Activated CD4-positive, alpha-beta T cell treated with anti-CD3 and anti-CD28 coated beads, Interleukin-10, Interleukin-2, amounts not matched to agents 100 ng/mL and 50 ng/mL, durations not matched to agents 16 hours and 8 hours (primary cell): ENCODE measurements at regions not wholly inside any gene's neighbourhood (a gene's known extent, or its start where the extent isn't known, plus 50 kb on each side); places are given as distances from the start of the nearest gene placed in this dataset.
"Not testable (repeated sequence)": the region's sequence is repeated elsewhere in the genome, so short reads cannot be mapped to it uniquely, and the experiment has no call there.

ENCODE experiments used
- DNase-seq: peaks from one replicate; pipeline ENCODE4 v3.0.0-alpha.2; 2020

DNA sequence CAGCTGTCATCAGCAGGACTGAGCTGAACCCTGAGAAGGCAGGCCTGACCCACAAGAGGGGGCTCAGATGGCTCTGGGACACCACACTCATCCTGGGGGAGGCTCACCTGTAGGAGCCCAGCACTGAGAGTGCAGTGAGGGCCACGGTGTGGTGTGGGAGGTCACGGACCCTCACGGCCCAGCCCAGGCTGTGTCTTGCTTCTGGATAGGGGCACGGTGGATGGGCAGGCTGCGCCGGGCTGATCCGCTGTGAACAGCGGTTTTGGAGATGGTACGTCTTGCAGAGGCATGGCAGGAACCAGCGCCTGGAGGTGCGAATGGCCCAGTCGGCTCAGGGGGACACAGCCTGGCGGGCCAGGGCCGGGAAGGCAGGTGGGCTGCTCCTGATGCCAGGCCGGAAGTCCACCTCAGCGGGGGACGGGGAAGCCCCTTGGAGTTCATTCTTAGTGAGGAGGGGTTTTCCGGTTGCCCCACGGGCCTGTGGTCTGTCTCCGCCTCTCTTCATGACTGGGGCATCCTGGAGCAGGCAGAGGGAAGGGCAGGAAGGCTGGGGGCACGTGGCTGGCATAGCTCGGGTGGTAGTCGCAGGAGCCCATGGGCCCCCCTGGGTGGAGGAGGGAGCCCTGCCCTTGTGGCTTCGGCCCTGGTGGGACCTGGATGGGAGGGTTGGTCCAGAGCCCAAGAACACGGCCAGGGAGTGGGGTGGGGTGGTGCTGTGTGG, 112.5 kb downstream of the UNCX start:
- DNase-seq, result no peak

DNA sequence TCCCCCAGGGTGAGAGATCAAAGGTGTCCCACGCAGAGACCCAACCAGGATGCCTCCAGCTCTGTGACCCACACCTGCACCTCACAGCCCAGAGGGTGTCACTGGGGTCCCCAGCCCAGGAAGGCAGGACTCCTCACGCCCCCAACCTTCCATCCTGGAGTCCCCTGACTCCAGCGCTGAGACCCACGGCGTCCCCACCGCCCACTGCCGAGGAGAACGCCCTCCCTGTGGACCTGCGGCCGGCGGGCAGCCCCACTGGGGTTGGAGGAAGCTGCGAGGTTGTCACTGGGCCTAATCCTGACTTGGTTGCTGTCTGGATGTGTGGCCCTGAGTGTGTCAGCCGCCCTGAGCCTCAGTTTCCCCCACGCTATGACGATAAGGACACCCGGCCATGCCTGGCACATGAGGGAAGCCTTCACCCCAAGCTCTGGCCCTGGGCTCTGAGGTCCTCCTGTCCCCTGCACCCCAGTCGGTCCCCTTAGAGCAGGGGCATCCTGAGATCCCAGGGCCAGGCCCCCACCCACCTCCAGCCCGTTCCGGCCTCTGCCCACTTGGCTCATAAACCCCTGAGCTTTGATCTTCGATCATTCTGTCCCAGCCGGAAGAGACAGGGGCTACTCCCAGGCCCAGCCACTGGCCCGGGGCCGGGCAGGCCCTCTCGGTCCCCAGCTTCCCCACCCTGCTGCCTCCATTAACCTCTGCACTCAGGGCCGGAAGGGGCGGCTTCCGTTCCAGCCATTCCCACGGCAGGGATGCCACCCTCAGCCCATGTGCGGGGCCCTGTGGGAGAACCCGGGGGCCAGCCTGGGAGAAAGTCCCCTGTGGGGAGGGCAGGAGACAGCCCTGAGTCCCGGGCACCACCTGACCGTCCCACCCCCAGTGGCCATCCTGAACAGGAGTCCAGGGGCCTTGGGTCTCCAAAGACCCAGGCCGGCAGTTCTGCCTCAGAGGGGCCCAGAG, 113.2 kb downstream of the MICALL2 start:
- no peak for DNase-seq

DNA sequence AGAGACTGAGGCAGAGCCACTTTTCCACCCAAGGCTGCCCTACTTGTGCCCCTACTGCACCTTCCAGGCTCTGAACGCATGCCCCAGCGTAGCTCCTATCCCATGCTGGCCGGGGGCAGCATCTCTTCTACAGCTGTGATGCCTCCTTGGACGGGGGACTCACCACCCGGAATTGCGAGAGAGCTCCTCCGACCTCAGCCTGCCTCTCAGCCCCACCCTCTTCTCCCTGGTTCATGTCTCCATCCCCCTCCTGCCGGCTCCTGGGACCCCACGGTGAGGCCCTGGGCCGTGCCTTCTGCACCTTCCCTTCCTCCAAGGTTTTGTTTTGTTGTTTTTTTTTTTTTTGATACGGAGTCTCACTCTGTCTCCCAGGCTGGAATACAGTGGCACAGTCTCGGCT, 112.4 kb downstream of the MICALL2 start:
- no peak for DNase-seq

DNA sequence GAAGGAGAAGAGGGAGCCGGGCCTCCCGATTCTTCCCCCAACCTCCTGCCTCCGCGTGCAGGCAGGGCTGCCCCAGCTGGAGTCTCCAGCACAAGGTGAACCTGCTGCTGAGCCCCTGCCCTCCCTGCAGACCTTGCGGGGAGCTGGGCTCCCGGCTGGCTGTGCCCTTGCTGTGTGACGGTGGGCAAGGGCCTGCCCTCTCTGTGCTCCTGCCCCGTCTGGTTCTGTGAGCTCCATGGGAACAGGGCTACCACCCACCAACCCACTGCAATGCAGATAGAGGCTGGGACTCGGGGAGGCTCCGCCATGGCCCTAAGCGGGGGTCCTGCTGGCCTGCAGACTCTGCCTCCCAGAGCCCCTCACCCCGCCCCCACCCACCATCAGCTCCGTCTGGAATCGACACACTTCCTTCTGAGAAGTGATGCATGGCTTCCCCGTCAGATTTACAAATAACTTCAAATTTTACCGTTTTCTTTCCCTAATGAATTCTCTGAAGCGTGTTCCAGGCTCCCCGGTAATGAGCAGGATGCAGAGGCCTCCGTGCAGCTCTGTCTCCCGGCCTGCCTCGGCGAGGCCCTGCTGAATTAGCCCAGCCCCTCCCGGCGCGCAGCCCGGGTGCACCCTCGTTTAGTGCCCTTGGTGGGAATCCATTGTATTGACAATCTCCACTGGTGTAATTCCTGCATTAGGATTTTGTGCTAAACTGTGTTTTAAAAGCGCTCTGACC, 111.0 kb downstream of the MICALL2 start:
- DNase-seq, result no peak

DNA sequence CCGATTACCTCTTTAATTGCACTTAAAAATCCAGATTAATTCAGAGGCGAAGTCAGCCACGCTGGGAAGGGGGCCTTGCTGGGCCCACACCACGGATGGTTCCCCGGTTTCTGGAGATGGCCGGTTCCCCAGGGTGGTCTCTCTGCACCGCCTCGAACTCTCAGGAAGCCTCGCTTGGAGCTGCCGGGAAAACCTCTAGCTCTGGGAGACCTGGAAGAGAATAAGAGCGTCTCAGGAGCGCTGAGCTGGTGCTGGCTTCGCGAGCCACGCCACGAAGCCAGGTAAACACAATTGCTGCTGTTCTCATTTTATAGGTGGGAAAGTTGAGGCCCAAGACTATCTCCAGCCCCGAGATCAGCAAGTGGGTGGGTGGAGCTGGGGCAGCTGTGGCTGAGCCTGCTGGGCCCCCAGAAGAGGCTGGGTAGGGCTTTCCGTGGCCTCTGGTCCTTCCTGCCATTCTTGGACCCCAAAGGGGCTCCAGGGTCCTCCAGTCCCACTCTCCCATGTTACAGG, 110.4 kb downstream of the MICALL2 start:
- no peak for DNase-seq

DNA sequence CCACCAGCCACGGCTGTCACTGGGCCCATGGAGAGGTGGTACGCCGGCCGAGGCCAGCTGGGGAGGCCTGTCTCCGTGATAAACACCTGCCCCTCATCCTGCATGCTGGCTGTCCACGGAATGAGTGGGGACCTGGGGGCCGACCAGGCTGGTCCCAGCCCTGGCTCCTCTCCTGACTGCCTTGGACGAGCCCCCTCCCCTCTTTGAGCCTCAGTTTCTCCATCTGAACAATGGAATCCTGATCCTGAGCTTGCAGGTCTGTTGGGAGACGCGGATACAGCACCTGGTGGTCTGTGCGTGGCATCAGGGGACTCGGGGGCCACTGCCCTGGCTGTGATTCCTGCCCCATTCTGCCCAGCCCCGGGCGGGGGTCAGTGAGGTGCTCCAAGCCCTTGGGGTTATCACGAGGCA, 109.9 kb downstream of the MICALL2 start:
- no peak for DNase-seq

DNA sequence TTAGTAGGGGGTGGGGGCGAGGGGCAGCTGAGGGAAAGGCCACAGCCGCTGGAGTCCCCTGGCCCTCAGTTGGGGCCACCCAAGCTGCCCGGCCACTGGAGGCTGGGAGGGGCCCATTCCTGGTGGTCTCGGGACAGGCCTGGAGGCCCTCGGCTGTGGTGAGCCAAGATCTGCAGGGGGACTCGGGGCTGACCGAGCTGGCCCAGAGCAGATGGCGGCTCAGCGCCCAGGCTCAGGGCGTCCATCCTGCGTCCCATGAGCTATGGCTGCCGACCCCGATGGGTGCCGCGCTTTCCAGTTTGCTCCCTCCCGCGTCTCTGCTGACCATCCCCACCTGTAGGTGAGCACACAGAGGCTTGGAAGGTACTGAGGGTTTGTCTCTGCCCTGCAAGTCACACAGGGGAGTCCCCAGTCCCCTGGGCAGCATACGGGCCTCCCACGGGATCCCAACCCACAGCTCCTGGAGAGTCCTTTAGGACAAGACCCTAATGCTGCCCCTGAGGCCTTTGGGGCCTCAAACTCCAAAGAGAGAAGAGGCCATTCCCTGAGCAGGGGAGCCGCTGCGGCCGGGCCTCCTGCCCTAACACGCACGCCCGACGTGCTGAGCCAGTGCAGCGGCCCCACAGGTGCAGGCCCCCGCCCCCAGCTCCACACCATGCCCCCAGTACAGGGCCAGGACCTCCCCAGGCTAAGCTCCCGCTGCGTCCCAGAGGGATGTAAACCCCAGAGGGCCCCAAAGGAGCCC, 107.2 kb downstream of the MICALL2 start:
- DNase-seq, result no peak

DNA sequence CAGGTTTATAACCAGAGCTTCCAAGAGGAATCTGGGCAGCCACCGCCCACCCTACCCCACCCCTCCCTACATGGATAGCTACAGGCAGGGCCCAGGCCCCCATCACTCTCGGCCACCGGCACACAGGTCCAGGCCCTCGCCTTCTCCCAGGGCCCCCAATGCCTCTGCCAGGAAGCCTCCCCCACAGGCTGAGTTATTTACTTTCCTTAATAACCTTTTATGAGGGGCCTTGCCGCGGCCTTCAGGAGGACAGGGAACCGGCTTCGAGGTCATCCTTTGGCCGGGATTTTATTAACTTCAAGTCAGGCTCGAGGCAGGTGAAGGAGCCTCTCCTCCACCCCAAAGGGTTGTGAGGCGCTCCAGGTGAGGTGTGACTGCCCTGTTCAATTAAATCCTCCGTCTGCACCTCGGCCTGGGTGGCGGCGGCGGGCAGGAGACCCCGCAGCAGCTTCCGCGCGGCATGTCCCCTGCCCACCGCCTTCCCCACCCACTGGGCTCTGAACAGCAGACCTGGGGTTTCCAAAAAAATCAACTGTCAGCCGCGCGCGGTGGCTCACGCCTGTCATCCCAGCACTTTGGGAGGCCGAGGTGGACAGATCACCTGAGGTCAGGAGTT, 106.5 kb downstream of the MICALL2 start:
- DNase-seq, result no peak

DNA sequence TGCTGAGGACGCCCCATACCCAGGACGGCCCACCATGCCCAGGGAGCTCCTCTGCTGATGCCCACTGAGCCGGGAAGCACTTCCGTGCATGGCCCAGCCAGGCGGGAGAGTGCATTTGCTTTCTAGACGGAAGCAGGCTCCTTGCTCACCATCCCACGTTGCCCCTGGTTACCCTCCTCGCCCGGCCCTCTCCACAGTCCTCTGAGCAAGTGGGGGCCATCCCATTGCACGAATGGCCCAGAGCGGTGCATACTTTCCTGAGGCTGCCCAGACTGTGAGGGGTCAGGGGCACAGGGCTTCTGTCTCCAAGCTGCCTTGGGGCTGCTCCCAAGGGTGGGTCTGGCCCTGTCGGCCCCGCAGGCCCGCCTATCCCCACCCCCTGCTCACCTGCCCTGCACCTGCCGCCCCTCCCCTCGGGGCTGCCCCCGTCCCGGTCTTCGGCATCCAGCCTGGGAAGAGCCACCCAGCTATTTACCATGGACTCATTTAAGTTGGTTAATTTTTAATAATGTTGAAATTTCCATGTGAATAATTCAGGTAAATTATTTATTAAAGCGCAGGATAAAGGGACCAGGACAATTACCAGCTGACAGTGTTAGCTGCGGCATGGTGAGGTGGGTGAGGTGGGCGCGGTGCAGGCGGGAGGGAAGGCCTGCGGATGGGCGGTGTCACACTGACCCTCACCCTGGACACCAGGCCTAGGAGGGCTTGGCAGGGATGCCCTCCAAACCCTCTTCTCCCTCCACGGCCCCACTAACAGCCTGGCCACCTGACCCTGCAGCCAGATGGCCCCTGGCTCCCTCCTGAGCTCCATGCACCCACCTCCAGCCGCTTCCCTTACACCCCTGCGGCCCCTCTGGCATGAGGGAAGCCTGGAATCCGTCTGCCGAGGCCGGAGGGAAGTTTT, 104.4 kb downstream of the MICALL2 start:
- DNase-seq, result no peak

DNA sequence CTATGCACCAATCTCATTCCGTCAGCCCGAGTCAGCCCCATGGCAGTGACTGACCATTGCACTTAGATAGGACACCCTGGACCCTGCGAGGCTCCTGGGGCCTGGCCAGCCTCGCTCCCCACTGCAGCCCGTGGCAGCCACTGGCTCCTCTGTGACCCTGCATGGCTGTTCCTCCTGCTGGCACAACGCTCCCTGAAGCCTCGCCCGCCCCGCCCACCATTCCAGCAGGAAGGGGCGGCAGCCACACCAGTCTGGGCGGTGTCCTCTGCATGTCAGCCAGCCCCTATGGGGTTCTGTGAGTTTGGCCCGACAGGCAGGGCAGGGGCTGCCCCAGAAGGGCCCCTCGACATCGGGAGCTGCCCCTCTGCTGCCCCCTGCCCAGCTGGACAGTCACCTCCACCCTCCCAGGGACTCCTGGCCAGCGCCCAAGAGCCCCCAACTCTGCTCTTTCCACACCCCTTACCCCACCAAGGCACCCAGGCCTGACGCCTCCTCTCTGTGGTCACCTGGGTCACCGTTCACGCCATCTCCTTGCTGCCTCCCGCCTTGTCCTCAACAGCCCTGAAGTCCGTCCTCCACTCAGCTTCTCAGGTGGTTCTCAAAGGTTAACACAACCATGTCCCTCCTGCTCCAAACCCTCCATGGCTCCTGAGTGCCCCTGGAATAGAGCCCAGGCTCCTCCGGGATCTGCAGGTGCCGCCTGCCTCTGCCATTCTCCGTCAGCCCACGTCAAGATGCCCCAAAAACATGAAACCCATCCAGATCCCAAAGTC, 103.5 kb downstream of the MICALL2 start:
- no peak for DNase-seq

DNA sequence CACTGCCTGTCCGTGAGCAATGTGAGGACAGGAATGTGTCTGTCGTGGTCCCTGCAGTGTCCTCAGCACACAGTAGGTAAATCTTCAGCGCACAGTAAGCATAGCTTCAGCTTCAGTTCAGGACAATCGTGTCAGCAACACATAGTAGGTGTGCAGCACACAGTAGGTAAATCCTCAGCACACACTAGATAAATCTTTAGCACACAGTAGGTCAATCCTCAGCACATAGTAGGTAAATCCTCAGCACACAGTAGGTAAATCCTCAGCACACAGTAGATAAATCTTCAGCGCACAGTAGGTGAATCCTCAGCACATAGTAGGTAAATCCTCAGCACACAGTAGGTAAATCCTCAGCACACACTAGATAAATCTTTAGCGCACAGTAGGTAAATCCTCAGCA, 102.4 kb downstream of the MICALL2 start:
- DNase-seq, result not testable (repeated sequence)

DNA sequence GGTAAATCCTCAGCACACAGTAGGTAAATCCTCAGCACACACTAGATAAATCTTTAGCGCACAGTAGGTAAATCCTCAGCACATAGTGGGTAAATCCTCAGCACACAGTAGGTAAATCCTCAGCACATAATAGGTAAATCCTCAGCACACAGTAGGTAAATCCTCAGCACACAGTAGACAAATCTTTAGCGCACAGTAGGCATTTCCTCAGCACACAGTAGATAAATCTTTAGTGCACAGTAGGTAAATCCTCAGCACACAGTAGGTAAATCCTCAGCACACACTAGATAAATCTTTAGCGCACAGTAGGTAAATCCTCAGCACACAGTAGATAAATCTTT, 102.0 kb downstream of the MICALL2 start:
- DNase-seq, result not testable (repeated sequence)

DNA sequence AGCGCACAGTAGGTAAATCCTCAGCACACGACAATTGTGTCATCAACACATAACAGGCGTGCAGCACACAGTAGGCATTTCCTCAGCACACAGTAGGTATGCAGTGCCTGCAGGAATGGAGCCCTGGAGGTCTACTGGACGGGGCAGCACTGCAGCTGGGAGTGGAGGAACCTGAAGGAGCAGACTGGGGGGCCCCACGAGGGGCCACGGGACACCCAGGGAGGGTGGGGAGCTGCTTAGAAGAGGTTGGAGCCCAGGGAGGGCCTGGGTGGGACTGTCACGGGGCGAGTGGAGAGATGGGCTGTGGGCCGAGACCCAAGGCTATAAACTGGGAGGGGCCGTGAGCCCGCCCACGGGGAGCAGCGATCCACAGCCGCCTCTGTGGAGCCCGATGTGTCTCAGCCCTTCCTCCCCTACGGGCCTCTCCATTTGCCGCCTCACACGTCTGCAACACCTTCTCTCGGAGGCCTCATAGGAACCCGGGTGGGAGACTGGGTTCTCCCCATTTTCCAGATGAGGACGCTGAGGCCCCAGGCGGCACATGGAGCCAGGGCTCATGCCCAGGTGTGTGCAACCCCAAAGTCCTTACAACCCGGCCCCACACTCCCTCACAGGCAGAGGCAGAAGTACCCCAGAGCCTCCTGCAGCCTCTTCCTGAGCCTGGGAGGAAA, 101.5 kb downstream of the MICALL2 start:
- DNase-seq, result no peak

DNA sequence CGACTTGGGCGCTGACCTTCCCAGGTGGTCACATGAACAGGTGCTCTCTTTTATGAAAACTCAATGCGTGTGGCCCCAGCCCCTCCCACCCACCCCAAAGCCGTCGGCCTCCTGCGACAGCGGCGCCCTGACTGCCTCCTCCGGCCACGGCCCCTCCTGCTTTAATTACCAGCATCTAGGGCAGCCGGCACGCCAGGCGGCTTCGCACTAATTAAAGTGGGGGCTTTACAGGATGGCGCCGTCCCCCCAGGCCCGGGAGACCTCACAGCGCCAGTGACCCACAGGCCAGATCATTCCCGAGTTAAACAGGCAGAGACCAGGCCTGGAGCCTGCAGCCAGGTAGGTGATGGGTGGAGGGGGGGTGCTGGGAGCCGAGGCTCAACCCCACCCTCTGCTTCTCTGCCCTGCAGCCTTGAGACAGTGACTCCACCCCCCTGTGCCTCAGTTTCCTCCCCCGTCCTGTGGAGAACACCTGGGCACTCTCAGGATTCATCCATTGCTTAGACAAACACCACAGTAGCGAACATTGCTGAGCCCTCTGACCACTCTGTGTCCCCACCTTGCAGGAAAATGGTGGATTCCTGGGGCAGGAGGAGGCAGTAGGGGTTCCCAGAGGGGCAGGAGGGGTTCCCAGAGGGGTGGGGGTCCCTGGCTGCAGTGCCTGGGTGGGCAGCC, 100.8 kb downstream of the MICALL2 start:
- DNase-seq, result no peak

DNA sequence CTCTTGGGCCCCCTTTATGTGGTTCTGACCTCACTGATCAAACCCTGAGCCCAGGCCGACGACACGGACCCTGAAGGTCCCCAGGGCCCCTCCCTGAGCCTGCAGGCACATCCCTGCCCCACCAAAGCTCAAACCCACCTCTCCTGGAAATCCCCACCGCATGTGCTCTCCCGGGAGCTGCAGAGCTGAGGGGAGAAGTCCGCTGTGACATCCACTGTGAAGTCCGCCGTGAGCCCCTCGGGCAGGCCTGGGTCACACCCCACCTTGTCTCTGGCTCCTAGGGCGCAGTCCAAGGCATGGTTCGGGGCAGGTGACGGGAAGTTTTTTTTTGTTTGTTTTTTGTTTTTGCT, 100.2 kb downstream of the MICALL2 start:
- no peak for DNase-seq

DNA sequence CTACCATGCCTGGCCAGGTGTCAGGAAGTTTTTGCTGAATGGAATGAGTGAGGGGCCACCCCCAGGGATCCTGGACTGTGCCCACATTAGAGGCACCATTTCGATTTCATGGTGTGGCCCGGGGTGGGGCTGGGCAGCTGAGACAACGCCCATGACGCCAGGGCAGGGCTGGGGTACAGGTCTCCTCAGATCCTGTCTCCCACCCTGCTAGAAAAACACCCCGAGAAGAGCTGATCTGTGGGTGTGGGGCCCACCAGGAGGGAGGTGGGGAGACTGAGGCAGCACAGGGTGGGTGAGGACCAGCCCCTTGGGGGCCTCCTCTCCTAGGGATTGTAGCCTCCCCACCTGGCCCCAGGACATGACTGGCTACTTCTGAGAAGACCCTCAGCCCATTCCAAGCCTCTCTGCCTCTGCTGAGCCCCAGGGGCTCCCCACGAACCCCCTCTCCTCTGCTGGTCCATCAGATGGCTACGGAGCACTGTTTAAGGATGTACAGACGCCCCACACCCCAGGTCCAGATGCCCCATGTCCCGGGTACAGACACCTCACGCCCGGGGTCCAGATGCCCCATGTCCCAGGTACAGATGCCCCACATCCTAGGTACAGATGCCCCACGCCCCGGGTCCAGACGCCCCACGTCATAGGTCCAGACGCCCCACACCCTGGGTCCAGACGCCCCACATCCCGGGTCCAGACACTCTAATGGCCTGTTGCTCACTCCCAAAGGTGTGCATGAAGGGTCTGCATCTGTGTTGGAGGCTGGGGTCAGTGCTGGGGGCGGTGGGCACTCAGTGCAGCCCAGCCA, 99.4 kb downstream of the MICALL2 start:
- no peak for DNase-seq

DNA sequence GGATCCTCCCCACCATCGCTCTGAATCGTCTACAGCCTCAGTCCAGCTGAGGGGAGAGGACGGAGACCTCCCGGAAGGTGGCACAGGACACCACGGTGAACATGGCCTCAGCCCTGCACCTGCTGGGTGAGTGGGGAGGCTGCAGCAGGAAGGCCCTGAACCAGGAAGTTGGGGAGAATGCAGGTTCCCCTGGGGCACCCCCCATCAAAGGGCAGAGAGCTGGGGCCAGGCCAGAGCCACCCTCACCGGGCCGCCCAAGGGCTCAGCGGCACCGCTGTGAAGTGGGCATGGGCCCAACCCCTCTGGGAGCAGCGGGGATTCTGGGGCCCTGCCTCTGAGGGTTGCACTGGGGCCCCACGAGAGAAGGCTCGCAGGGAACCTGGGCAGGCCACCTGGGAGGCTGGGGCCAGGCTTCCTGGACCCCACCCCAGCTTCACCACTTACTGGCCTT, 98.7 kb downstream of the MICALL2 start:
- DNase-seq, result no peak
